GM19239 (cell line): ENCODE measurements at regions not wholly inside any gene's neighbourhood (a gene's known extent, or its start where the extent isn't known, plus 50 kb on each side); places are given as distances from the start of the nearest gene placed in this dataset.

ENCODE experiments used
- DNase-seq: peaks from one replicate; pipeline ENCODE4 v3.0.0; 2011; ENCODE audit warnings: low spot score; ENCODE audit not compliant: insufficient read length
- FAIRE-seq: peaks from 2 replicates; lab custom pipeline; 2011; peaks lifted over from hg19 to GRCh38; lab: Jason Lieb, UNC

DNA sequence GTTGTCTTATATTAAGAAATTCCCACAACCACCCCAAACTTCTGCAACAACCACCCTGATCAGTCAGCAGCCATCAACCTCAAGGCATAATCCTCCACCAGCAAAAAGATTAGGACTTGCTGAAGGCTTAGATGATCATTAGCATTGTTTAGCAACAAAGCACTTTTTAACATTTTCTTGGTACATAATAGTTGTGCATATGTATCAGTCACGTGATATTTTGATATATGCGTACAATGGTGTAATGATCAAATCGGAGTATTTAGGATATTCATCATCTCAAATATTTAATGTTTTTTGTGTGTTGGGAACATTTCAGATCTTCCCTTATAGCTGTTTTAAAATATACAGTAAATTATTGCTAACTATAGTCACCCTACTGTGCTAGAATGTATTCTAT, 73.5 kb upstream of the API5 start:
- FAIRE-seq (no peak), DNase-seq (no peak)

DNA sequence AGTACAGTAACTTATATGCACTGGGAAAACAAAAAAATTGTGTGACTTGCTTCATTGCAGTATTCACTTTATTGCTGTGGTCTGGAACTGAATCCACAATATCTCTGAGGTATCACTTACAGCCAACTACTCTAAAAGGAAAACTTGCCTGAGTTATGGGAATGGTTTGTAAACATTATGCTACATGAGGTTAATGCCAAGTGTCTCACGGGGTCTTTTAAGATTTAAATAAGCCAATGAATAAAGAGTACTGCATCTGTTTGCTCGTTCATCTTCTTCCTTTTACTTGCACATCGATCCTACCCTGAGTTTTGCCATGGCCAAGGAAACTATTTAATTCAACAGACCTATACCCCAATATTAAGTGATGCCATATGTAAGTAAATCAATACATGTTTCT, 72.0 kb upstream of the API5 start:
- DNase-seq: no peak
- no peak for FAIRE-seq

DNA sequence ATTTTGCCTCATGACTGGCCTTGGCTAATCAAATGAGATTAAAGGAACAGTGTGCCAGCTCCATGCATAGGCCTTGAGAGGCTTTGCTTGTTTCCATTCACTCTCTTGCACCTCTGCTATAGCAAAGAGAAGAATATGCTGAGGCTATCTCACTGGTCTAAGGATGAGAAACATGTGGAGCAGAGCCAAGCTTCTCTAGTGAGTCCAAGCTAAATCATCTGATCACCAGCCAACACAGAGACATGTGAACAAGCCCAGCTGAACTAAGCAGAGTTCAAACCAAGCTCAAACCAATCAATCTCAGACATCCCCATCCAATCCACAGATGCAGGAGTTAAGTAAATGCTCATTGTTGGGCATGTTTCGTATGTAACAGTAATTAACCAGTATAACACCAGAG, 69.4 kb upstream of the API5 start:
- DNase-seq: no peak
- no peak for FAIRE-seq

DNA sequence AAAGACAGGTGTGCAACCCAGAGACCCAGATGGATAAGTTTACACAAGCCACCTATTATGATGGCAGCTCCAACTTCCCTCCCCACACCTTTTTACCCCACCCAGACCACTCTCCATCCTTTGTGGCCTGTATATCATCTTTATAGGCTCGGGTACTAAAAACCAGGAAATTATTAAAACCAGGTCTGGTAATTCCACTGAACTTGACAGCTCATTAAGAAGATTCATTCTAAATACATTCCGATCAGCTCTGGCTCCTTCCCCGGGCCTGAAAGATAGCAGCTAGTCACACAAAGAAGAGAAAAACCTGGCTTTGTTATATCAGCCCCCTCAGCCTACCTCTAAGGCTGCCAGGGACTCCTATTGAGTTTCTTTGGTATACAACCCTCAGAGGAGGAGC, 67.9 kb upstream of the API5 start:
- FAIRE-seq (no peak), DNase-seq (no peak)

DNA sequence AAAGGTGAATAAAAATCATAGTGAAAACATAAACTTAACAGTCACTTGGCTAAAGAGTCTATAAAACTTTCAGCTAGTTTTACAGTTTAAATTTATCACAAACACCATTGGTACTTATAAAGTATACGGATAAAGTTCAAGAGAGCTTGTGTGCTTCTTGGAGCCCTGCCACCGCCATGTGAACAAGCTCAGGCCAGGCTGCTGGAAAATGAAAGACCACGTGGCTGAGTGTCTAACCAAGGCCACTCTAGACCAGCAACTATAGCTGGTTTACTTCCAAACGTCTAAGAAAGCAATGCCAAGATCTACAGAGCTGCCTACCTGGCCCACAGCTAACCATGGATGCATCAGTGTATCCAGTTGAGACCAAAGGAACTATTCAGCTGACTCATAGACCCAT, 66.3 kb upstream of the API5 start:
- DNase-seq: no peak
- FAIRE-seq: no peak

DNA sequence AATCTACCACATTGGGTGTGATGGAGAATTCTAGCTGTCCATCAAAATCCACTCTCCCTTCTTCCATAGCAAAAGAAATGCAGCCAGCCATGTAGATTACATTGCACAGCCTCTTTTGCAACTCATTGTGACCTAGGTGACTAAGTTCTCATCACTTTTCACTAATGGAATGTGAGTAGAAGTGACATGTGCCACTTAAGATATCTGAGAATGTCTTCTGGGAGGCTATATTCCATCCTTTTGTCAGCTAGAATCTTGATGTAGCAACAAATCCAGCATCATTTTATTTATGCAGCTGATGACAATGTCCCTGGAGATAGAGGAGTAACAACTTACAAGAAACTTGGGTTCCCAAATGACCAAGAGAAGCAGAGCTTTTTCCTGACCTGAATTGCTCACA, 61.5 kb upstream of the API5 start:
- DNase-seq (no peak), FAIRE-seq (no peak)

- DNase-seq (no peak), FAIRE-seq (no peak)
Observed at GRCh38 chr11:43261775-43262174, 50.0 kb upstream of the API5 start.
